Body of pancreas (tissue), 4 donors: ENCODE measurements at regions not wholly inside any gene's neighbourhood (a gene's known extent, or its start where the extent isn't known, plus 50 kb on each side); places are given as distances from the start of the nearest gene placed in this dataset.

Experiments
- ATAC-seq: fragments of 150-250 bp; one replicate; pipeline ENCODE4 v1.9.1; 2016
- DNase-seq, 4 donors: peaks; one replicate each; pipeline ENCODE4 v3.0.0-alpha.2; 2019
- H3K27ac ChIP-seq, 4 donors: fragments of 200-600 bp; sonication (generic); 1 replicate in 3 of 4; 2 replicates in 1 of 4; pipeline versions ENCODE4 v1.5.1 to v1.6.1; 2016 to 2019; ENCODE audit warnings: mild to moderate bottlenecking in 1 of 4, mixed read lengths in 1 of 4, moderate library complexity in 1 of 4
- H3K27me3 ChIP-seq, 2 donors: fragments of 200-600 bp; sonication (generic); one replicate each; pipeline ENCODE4 v1.6.0; 2016; ENCODE audit warnings: mild to moderate bottlenecking in 1 of 2
- H3K36me3 ChIP-seq, 2 donors: fragments of 200-600 bp; sonication (generic); replicated peaks in 1 of 2; 2 replicates each; pipeline ENCODE4 v1.5.1; 2016; ENCODE audit warnings: low read depth in 2 of 2; ENCODE audit not compliant: insufficient read depth in 1 of 2
- H3K4me1 ChIP-seq: fragments of 200-600 bp; sonication (generic); one replicate; pipeline ENCODE4 v1.6.0; 2016
- H3K4me3 ChIP-seq, 2 donors: fragments of 200-600 bp; sonication (generic); 1 replicate in 1 of 2; 2 replicates in 1 of 2; pipeline ENCODE4 v1.5.1; 2016 to 2019
- H3K9me3 ChIP-seq, 3 donors: fragments of 200-600 bp; sonication (generic); 1 replicate in 2 of 3; 2 replicates in 1 of 3; pipeline ENCODE4 v1.5.1; 2016
- POLR2A ChIP-seq, 3 donors: fragments of 450-650 bp; IDR thresholded peaks; one replicate each; pipeline ENCODE4 v1.6.1; 2016; ENCODE audit warnings: antibody characterized with exemption in 3 of 3, mild to moderate bottlenecking in 2 of 3
- WGBS, 2 donors: methylation state at CpG; one replicate each; pipeline ENCODE4 v1.1.5; 2017; 5-methylcytosine and 5-hydroxymethylcytosine counted together
- intact Hi-C: fragments of 100-400 bp; cut with DNase I; formaldehyde crosslinking; loops from one replicate; pipeline ENCODE4 v1.15.1; 2023
- TF ChIP-seq, protein P1 (sequence below), 7 experiments: fragments of 450-650 bp in 4 of 7; fragments of 200-600 bp in 3 of 7; sonication (generic) in 3 of 7; IDR thresholded peaks; one replicate each; pipeline ENCODE4 v1.5.1; 2016 to 2019; ENCODE audit warnings: antibody characterized with exemption in 7 of 7

DNA sequence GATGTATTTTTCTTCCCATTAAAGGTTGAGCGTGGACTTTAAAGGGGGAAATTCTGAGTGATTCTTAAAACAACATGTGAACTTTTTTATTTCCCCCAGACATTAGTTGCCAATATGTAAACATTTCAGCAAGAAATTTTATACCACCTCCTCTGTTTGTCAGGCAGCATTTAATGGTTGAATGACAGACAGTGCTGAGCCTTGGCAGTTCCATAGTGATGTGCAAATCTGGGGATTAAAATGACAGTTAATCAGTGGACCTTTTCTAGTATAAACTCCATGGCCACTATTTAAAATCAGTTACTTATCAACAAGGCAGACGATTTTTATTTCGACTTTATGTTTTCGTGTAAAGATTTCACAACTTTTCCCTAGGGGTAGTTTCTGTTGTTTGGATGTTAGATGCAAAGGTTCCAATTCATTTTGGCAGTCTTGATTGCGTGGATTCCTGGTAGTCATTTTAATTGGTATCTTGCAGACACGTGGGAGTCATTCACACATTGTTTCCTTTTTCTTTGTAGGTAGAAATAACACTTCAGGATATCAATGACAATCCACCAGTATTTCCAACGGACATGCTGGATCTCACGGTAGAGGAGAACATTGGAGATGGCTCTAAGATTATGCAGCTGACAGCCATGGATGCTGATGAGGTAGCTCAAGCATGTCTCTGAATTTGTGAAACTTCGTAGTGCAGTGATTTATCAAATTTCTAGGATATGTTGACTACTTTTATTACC, 83.7 kb downstream of the FAT4 start:
- H3K4me3 ChIP-seq, result no peak overlapping the region
- WGBS, 2 donors, result 47 to 48% methylated on average over 9 of the region's 9 CpGs
- DNase-seq, result no peak
- H3K27me3 ChIP-seq, result no peaks in the 10 kb centered on the region
- no peaks in the 10 kb centered on the region for H3K4me1 ChIP-seq
- intact Hi-C loops, result no loop called here
- no peak overlapping the region for H3K27ac ChIP-seq
- ATAC-seq, result no peak
- no peaks in the 10 kb centered on the region for H3K36me3 ChIP-seq
- no peaks in the 10 kb centered on the region for H3K9me3 ChIP-seq
- TF ChIP-seq POLR2A (IDR thresholded peaks at IDR 0.05), result no peak
- TF ChIP-seq, protein P1, sequence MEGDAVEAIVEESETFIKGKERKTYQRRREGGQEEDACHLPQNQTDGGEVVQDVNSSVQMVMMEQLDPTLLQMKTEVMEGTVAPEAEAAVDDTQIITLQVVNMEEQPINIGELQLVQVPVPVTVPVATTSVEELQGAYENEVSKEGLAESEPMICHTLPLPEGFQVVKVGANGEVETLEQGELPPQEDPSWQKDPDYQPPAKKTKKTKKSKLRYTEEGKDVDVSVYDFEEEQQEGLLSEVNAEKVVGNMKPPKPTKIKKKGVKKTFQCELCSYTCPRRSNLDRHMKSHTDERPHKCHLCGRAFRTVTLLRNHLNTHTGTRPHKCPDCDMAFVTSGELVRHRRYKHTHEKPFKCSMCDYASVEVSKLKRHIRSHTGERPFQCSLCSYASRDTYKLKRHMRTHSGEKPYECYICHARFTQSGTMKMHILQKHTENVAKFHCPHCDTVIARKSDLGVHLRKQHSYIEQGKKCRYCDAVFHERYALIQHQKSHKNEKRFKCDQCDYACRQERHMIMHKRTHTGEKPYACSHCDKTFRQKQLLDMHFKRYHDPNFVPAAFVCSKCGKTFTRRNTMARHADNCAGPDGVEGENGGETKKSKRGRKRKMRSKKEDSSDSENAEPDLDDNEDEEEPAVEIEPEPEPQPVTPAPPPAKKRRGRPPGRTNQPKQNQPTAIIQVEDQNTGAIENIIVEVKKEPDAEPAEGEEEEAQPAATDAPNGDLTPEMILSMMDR (IDR thresholded peaks at IDR 0.05), result no peak

DNA sequence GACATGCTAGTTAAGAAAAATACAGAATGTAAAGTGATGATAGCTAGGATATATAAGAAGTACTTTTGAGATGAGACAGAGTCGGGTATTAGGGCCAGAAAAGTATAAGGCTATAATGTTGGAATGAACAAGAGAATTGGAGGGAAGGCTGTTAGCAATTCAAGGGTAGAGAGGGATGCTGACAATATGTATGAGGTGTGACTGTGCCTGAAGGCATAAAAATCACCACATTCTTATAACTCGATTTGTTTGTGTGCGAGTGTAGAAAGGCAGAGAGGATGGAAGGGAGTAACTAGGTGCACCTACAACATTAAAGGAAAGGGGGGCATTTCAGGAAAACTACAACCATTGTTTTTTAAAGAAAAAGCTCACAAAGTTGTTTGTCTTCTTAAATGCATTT, 86.0 kb downstream of the FAT4 start:
- DNase-seq (no peak), ATAC-seq (no peak)
- 17 to 19% methylated on average over 3 of the region's 3 CpGs for WGBS, 2 donors
- TF ChIP-seq, protein P1 (IDR thresholded peaks at IDR 0.05), result no peak
- no peak for TF ChIP-seq POLR2A (IDR thresholded peaks at IDR 0.05)
- no peaks in the 10 kb centered on the region for H3K9me3 ChIP-seq
- H3K36me3 ChIP-seq, result no peaks in the 10 kb centered on the region
- no peak overlapping the region for H3K27ac ChIP-seq
- no peaks in the 10 kb centered on the region for H3K4me1 ChIP-seq
- no peak overlapping the region for H3K4me3 ChIP-seq
- intact Hi-C loops, result no loop called here
- H3K27me3 ChIP-seq, result no peaks in the 10 kb centered on the region

DNA sequence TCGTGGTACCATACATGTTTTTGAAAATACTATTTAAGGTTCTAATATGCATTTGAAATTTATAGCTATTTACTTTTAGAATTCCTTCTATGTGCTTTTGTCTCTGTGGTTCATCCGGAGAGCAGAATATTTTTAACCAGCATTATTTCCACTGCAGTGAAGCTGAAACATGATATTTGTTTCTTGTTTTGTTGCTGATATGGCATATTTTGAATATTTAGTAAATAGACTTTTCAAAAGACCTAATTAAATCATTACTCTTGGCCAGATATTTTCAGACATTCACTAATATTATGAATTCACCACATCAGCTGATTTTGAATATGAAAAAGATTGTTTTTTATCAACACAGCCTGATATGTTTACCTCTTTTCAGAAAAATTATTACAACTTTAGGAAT, 87.0 kb downstream of the FAT4 start:
- 62 to 66% methylated on average over 2 of the region's 2 CpGs for WGBS, 2 donors
- DNase-seq, result no peak
- H3K4me1 ChIP-seq, result no peaks in the 10 kb centered on the region
- H3K36me3 ChIP-seq, result no peaks in the 10 kb centered on the region
- no peaks in the 10 kb centered on the region for H3K27me3 ChIP-seq
- H3K9me3 ChIP-seq, result no peaks in the 10 kb centered on the region
- TF ChIP-seq POLR2A (IDR thresholded peaks at IDR 0.05), result no peak
- TF ChIP-seq, protein P1 (IDR thresholded peaks at IDR 0.05), result no peak
- no peak overlapping the region for H3K4me3 ChIP-seq
- no peak for ATAC-seq
- H3K27ac ChIP-seq, result no peak overlapping the region
- intact Hi-C loops, result no loop called here

DNA sequence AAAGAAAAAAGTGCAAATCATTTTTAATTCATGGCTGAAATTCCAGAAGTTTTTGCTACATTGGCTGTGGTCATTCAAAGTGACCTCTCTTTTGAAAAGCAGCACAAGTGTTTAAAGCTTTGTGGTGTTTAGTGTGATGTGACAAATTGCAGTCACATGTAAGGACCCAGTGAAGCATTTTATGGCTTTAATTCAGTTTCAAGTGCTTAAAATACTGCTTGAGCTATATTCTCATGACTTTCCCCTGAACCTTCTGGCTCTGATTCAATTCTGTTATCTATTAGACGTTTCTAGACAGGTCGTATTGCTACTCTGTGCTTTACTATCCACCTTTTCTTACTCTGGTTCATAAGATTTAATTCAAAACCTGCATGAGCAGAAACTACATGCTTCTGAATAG, 105.8 kb downstream of the FAT4 start:
- Histone ChIP-seq H3K27me3 (no peaks in the 10 kb centered on the region), H3K9me3 (no peaks in the 10 kb centered on the region), H3K4me3 (no peak overlapping the region), H3K36me3 (no peaks in the 10 kb centered on the region), H3K4me1 (no peaks in the 10 kb centered on the region), H3K27ac (no peak overlapping the region)
- intact Hi-C loops, result no loop called here
- WGBS, 2 donors, result 7 to 14% methylated on average over 2 of the region's 2 CpGs
- DNase-seq, result no peak
- ATAC-seq, result no peak
- TF ChIP-seq, protein P1 (IDR thresholded peaks at IDR 0.05), result no peak
- TF ChIP-seq POLR2A (IDR thresholded peaks at IDR 0.05), result no peak

DNA sequence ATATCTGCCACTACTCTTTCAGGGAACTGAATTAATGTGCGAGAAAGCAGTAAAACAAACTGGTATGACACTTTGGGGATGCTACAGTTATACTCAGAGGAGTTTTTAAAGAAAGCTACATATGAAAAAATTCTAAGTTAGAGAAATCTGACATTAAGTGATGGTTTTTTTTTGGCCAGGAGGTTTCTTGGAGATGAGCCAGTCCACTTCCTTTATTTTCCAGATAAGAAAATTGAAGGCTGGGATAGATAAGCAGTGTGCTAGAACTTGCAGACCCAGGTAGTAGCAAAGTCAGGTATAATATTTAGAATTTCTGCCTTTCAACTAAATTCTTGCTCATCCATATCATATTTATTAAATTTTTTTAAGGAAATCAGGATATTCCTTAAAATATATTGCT, 106.8 kb downstream of the FAT4 start:
- 43 to 64% methylated on average over 1 of the region's 1 CpG for WGBS, 2 donors
- H3K27me3 ChIP-seq, result no peaks in the 10 kb centered on the region
- no peak overlapping the region for H3K27ac ChIP-seq
- H3K36me3 ChIP-seq, result no peaks in the 10 kb centered on the region
- TF ChIP-seq, protein P1 (IDR thresholded peaks at IDR 0.05), result no peak
- no peak for TF ChIP-seq POLR2A (IDR thresholded peaks at IDR 0.05)
- H3K4me3 ChIP-seq, result no peak overlapping the region
- intact Hi-C loops, result no loop called here
- no peaks in the 10 kb centered on the region for H3K9me3 ChIP-seq
- DNase-seq (no peak), ATAC-seq (no peak)
- H3K4me1 ChIP-seq, result no peaks in the 10 kb centered on the region
